ENCODE measurements at regions not wholly inside any gene's neighbourhood (a gene's known extent, or its start where the extent isn't known, plus 50 kb on each side); places are given as distances from the start of the nearest gene placed in this dataset.
"Not testable (repeated sequence)": the region's sequence is repeated elsewhere in the genome, so short reads cannot be mapped to it uniquely, and the experiment has no call there.

- Histone ChIP-seq H3K36me3 (ENCODE audit: control insufficient read depth in 4 of 4, insufficient read depth in 4 of 4, low read length in 3 of 4) (no peaks in the 10 kb centered on the region), H3K4me1 (ENCODE audit: control extremely low read depth in 1 of 4, control insufficient read depth in 4 of 4, insufficient read depth in 4 of 4, low read length in 3 of 4) (peaks cover 0 to 29% (median 18%) of the 10 kb centered on the region in 4 experiments), H3K27ac (ENCODE audit: insufficient read depth in 1 of 2, low read depth in 1 of 2, low read length in 2 of 2, poor library complexity in 1 of 2, severe bottlenecking in 2 of 2) (no peak overlapping the region), H3K9me3 (ENCODE audit: control extremely low read depth in 1 of 5, control insufficient read depth in 4 of 5, insufficient read depth in 2 of 5, low read depth in 1 of 5, low read length in 4 of 5) (no peaks in the 10 kb centered on the region), H3K4me3 (ENCODE audit: control insufficient read depth in 1 of 7, extremely low read depth in 1 of 7, insufficient read depth in 4 of 7, low read depth in 2 of 7, low read length in 6 of 7) (no peak overlapping the region), H3K27me3 (replicated peaks in 2 of 5; ENCODE audit: control insufficient read depth in 4 of 5, insufficient read depth in 5 of 5, low read length in 4 of 5) (no peaks in the 10 kb centered on the region)
- no peak for DNase-seq
- ChIA-PET POLR2A (no interaction called here), CTCF (interaction anchor here (0.6 to 0.8 kb wide), 3 partner anchors 11 to 111 kb away, joined by 3 to 4 read pairs (median 3); no protein-coding TSS in a partner anchor)
- no CpG with 5 or more reads among the region's 4 CpGs for WGBS (ENCODE audit: insufficient coverage)
Observed at GRCh38 chr1:234765181-234765580, 155.2 kb upstream of the IRF2BP2 start.

DNA sequence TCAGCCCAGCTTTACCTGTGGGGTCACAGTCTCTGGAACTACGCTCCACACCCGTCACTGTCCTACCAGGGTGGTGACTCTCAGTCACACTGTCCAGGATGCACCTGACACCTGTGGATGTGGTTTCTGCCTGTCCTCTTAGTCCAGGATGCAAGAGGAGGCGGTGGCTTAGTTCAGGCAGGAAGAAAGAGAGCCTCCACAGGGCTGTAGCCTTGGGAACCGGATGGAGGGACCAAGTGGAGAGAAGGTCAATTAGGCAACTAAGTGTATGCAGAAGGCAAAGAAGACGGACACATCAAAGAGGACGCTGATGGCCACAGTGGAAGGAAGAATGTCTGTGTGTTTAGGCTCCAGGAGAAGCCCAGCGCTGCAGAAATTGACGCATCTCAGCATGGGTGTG is 153.9 kb upstream of the IRF2BP2 start:
- no peak overlapping the region for H3K4me3 ChIP-seq (ENCODE audit: control insufficient read depth in 1 of 7, extremely low read depth in 1 of 7, insufficient read depth in 4 of 7, low read depth in 2 of 7, low read length in 6 of 7)
- H3K36me3 ChIP-seq (ENCODE audit: control insufficient read depth in 4 of 4, insufficient read depth in 4 of 4, low read length in 3 of 4) = no peaks in the 10 kb centered on the region
- H3K9me3 ChIP-seq (ENCODE audit: control extremely low read depth in 1 of 5, control insufficient read depth in 4 of 5, insufficient read depth in 2 of 5, low read depth in 1 of 5, low read length in 4 of 5) = no peaks in the 10 kb centered on the region
- peak in 1 of 3 donors; percentile 25 for DNase-seq
- peaks cover 0 to 21% (median 16%) of the 10 kb centered on the region in 4 experiments for H3K4me1 ChIP-seq (ENCODE audit: control extremely low read depth in 1 of 4, control insufficient read depth in 4 of 4, insufficient read depth in 4 of 4, low read length in 3 of 4)
- WGBS (ENCODE audit: insufficient coverage) = 86% methylated on average over 8 of the region's 8 CpGs
- ChIA-PET POLR2A (interaction anchor here (1.5 to 1.6 kb wide), 2 partner anchors 9 to 40 kb away, joined by 3 to 4 read pairs; no protein-coding TSS in a partner anchor), CTCF (interaction anchor here (1.6 kb wide), 1 partner anchor 14 kb away, joined by 8 read pairs; no protein-coding TSS in a partner anchor)
- H3K27me3 ChIP-seq (replicated peaks in 2 of 5; ENCODE audit: control insufficient read depth in 4 of 5, insufficient read depth in 5 of 5, low read length in 4 of 5) = no peaks in the 10 kb centered on the region
- H3K27ac ChIP-seq (ENCODE audit: insufficient read depth in 1 of 2, low read depth in 1 of 2, low read length in 2 of 2, poor library complexity in 1 of 2, severe bottlenecking in 2 of 2) = no peak overlapping the region

GRCh38 chr1:234763367-234763766 is 153.4 kb upstream of the IRF2BP2 start:
- no peak for DNase-seq
- CTCF ChIA-PET = interaction anchor here (0.9 to 1.6 kb wide), 3 partner anchors 9 to 20 kb away, joined by 3 to 8 read pairs (median 3); no protein-coding TSS in a partner anchor
- Histone ChIP-seq H3K36me3 (ENCODE audit: control insufficient read depth in 4 of 4, insufficient read depth in 4 of 4, low read length in 3 of 4) (no peaks in the 10 kb centered on the region), H3K27me3 (replicated peaks in 2 of 5; ENCODE audit: control insufficient read depth in 4 of 5, insufficient read depth in 5 of 5, low read length in 4 of 5) (no peaks in the 10 kb centered on the region), H3K9me3 (ENCODE audit: control extremely low read depth in 1 of 5, control insufficient read depth in 4 of 5, insufficient read depth in 2 of 5, low read depth in 1 of 5, low read length in 4 of 5) (no peaks in the 10 kb centered on the region), H3K4me3 (ENCODE audit: control insufficient read depth in 1 of 7, extremely low read depth in 1 of 7, insufficient read depth in 4 of 7, low read depth in 2 of 7, low read length in 6 of 7) (no peak overlapping the region), H3K4me1 (ENCODE audit: control extremely low read depth in 1 of 4, control insufficient read depth in 4 of 4, insufficient read depth in 4 of 4, low read length in 3 of 4) (peaks cover 0 to 18% (median 12%) of the 10 kb centered on the region in 4 experiments), H3K27ac (ENCODE audit: insufficient read depth in 1 of 2, low read depth in 1 of 2, low read length in 2 of 2, poor library complexity in 1 of 2, severe bottlenecking in 2 of 2) (no peak overlapping the region)
- POLR2A ChIA-PET = interaction anchor here (1.5 to 1.6 kb wide), 2 partner anchors 8 to 40 kb away, joined by 3 to 4 read pairs; no protein-coding TSS in a partner anchor
- 77% methylated on average over 5 of the region's 5 CpGs for WGBS (ENCODE audit: insufficient coverage)

GRCh38 chr1:234762127-234762526 is 152.1 kb upstream of the IRF2BP2 start:
- DNase-seq; H3K9me3 ChIP-seq (ENCODE audit: control extremely low read depth in 1 of 5, control insufficient read depth in 4 of 5, insufficient read depth in 2 of 5, low read depth in 1 of 5, low read length in 4 of 5); H3K4me3 ChIP-seq (ENCODE audit: control insufficient read depth in 1 of 7, extremely low read depth in 1 of 7, insufficient read depth in 4 of 7, low read depth in 2 of 7, low read length in 6 of 7); H3K36me3 ChIP-seq (ENCODE audit: control insufficient read depth in 4 of 4, insufficient read depth in 4 of 4, low read length in 3 of 4); POLR2A ChIA-PET; H3K27me3 ChIP-seq (replicated peaks in 2 of 5; ENCODE audit: control insufficient read depth in 4 of 5, insufficient read depth in 5 of 5, low read length in 4 of 5); H3K27ac ChIP-seq (ENCODE audit: insufficient read depth in 1 of 2, low read depth in 1 of 2, low read length in 2 of 2, poor library complexity in 1 of 2, severe bottlenecking in 2 of 2): not testable (repeated sequence)
- CTCF ChIA-PET = interaction anchor here (1.1 kb wide), 1 partner anchor 18 kb away, joined by 3 read pairs; no protein-coding TSS in a partner anchor
- WGBS (ENCODE audit: insufficient coverage) = 94% methylated on average over 2 of the region's 5 CpGs
- peaks cover 0 to 11% (median 9%) of the 10 kb centered on the region in 4 experiments for H3K4me1 ChIP-seq (ENCODE audit: control extremely low read depth in 1 of 4, control insufficient read depth in 4 of 4, insufficient read depth in 4 of 4, low read length in 3 of 4)

DNA sequence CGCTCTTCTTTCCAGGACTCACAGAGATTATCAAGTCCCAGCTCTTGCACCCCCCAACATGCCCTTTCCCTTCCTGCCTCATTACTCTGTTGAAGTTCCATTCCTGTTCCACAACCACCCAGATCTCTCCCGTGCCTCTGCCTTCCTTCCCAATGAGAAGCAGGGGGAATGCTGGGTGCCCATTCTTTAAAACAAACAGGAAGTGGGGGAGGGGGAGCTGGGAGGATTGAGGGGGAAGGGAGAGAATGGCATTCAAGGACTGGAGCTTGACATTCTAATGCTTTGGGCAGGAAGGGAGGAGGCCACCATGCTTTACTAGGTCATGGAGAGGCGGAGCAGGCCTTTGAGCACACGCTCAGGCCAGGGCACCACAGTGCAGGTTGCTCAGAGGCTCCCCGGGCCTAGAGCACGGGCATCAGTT is 150.3 kb upstream of the IRF2BP2 start:
- POLR2A ChIA-PET = no interaction called here
- WGBS (ENCODE audit: insufficient coverage) = 100% methylated on average over 1 of the region's 6 CpGs
- H3K27me3 ChIP-seq (replicated peaks in 2 of 5; ENCODE audit: control insufficient read depth in 4 of 5, insufficient read depth in 5 of 5, low read length in 4 of 5) = no peaks in the 10 kb centered on the region

DNA sequence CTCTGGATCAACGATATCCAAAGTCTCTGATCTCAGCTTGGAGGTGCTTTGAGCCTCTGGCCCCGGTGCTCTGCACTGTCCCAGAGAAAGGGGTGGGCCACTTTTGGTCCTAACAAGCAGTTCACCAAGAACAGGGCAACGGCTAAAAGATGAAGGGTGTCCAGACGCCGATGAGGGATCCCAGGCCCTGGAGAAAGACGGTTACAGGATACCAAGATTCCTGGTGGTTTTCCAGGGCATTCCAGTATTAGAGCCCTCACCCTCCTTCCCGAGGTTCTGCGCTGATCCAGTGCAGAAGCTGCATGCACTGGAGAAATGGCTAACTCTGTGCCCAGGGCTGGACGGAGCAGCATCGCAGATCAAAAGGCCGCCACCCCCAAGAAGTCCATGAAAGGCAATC is 149.9 kb upstream of the IRF2BP2 start:
- H3K4me1 ChIP-seq (ENCODE audit: control extremely low read depth in 1 of 4, control insufficient read depth in 4 of 4, insufficient read depth in 4 of 4, low read length in 3 of 4) = peaks cover 0 to 17% (median 10%) of the 10 kb centered on the region in 4 experiments
- H3K4me3 ChIP-seq (ENCODE audit: control insufficient read depth in 1 of 7, extremely low read depth in 1 of 7, insufficient read depth in 4 of 7, low read depth in 2 of 7, low read length in 6 of 7) = no peak overlapping the region
- no peaks in the 10 kb centered on the region for H3K9me3 ChIP-seq (ENCODE audit: control extremely low read depth in 1 of 5, control insufficient read depth in 4 of 5, insufficient read depth in 2 of 5, low read depth in 1 of 5, low read length in 4 of 5)
- DNase-seq = no peak
- WGBS (ENCODE audit: insufficient coverage) = over 99% methylated on average over 11 of the region's 11 CpGs
- ChIA-PET CTCF (interaction anchor here (0.6 to 1.5 kb wide), 5 partner anchors 8 to 149 kb away, joined by 3 to 4 read pairs (median 4); no protein-coding TSS in a partner anchor), POLR2A (no interaction called here)
- no peaks in the 10 kb centered on the region for H3K27me3 ChIP-seq (replicated peaks in 2 of 5; ENCODE audit: control insufficient read depth in 4 of 5, insufficient read depth in 5 of 5, low read length in 4 of 5)
- no peaks in the 10 kb centered on the region for H3K36me3 ChIP-seq (ENCODE audit: control insufficient read depth in 4 of 4, insufficient read depth in 4 of 4, low read length in 3 of 4)
- no peak overlapping the region for H3K27ac ChIP-seq (ENCODE audit: insufficient read depth in 1 of 2, low read depth in 1 of 2, low read length in 2 of 2, poor library complexity in 1 of 2, severe bottlenecking in 2 of 2)

More for the DNA sequence above, 150.3 kb upstream of the IRF2BP2 start:
- Histone ChIP-seq H3K4me3 (ENCODE audit: control insufficient read depth in 1 of 7, extremely low read depth in 1 of 7, insufficient read depth in 4 of 7, low read depth in 2 of 7, low read length in 6 of 7) (no peak overlapping the region), H3K4me1 (ENCODE audit: control extremely low read depth in 1 of 4, control insufficient read depth in 4 of 4, insufficient read depth in 4 of 4, low read length in 3 of 4) (peaks cover 0 to 13% (median 10%) of the 10 kb centered on the region in 4 experiments), H3K36me3 (ENCODE audit: control insufficient read depth in 4 of 4, insufficient read depth in 4 of 4, low read length in 3 of 4) (no peaks in the 10 kb centered on the region), H3K27ac (ENCODE audit: insufficient read depth in 1 of 2, low read depth in 1 of 2, low read length in 2 of 2, poor library complexity in 1 of 2, severe bottlenecking in 2 of 2) (no peak overlapping the region), H3K9me3 (ENCODE audit: control extremely low read depth in 1 of 5, control insufficient read depth in 4 of 5, insufficient read depth in 2 of 5, low read depth in 1 of 5, low read length in 4 of 5) (no peaks in the 10 kb centered on the region)
- no peak for DNase-seq
- CTCF ChIA-PET = interaction anchor here (0.6 to 1.1 kb wide), 4 partner anchors 8 to 149 kb away, joined by 3 to 4 read pairs (median 4); no protein-coding TSS in a partner anchor

DNA sequence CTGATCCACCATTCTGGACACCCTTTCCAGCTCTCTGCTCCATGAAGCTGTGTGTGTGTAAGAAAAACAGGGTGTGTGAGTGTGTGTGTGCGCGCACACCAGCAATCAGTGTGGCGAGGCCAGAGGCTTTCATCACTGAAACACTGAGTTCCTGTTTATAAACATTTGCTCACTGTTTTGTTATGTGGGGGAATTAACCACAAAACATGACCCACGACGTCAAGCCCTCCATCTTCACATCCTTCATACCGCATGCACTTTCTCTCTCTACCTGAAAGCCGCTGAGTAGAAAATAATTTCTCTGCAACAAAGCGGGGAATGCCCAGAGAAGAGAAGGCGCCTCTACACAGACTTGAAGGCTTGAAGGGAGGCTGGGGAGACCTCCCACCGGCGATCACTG is 148.9 kb upstream of the IRF2BP2 start:
- no peaks in the 10 kb centered on the region for H3K9me3 ChIP-seq (ENCODE audit: control extremely low read depth in 1 of 5, control insufficient read depth in 4 of 5, insufficient read depth in 2 of 5, low read depth in 1 of 5, low read length in 4 of 5)
- ChIA-PET POLR2A (no interaction called here), CTCF (interaction anchor here (1.5 kb wide), 1 partner anchor 35 kb away, joined by 4 read pairs; no protein-coding TSS in a partner anchor)
- H3K27me3 ChIP-seq (replicated peaks in 2 of 5; ENCODE audit: control insufficient read depth in 4 of 5, insufficient read depth in 5 of 5, low read length in 4 of 5) = no peaks in the 10 kb centered on the region
- no peak overlapping the region for H3K27ac ChIP-seq (ENCODE audit: insufficient read depth in 1 of 2, low read depth in 1 of 2, low read length in 2 of 2, poor library complexity in 1 of 2, severe bottlenecking in 2 of 2)
- WGBS (ENCODE audit: insufficient coverage) = 97% methylated on average over 5 of the region's 11 CpGs
- H3K36me3 ChIP-seq (ENCODE audit: control insufficient read depth in 4 of 4, insufficient read depth in 4 of 4, low read length in 3 of 4) = no peaks in the 10 kb centered on the region
- peak in 2 of 3 donors; percentile 55 to 57 for DNase-seq
- peaks cover 0 to 18% (median 6%) of the 10 kb centered on the region in 4 experiments for H3K4me1 ChIP-seq (ENCODE audit: control extremely low read depth in 1 of 4, control insufficient read depth in 4 of 4, insufficient read depth in 4 of 4, low read length in 3 of 4)
- no peak overlapping the region for H3K4me3 ChIP-seq (ENCODE audit: control insufficient read depth in 1 of 7, extremely low read depth in 1 of 7, insufficient read depth in 4 of 7, low read depth in 2 of 7, low read length in 6 of 7)
